H1 (cell line): ENCODE measurements at regions not wholly inside any gene's neighbourhood (a gene's known extent, or its start where the extent isn't known, plus 50 kb on each side); places are given as distances from the start of the nearest gene placed in this dataset.

Experiments
- CTCF ChIA-PET: fragments of 300-600 bp; sonication (Branson Sonifier 250); formaldehyde crosslinking; loops from one replicate; lab custom pipeline; 2021; ENCODE audit not compliant: partially characterized antibody; lab: Charles Lee
- POLR2A ChIA-PET: fragments of 300-600 bp; sonication (Branson Sonifier 250); formaldehyde crosslinking; loops from one replicate; lab custom pipeline; 2021; ENCODE audit warnings: inconsistent platforms; ENCODE audit not compliant: partially characterized antibody; lab: Charles Lee
- DNase-seq, 2 experiments: peaks; one replicate each; pipeline versions ENCODE4 v3.0.0 to v3.0.0-alpha.2; 2010 to 2022; ENCODE audit warnings: low spot score in 2 of 2, low read depth in 1 of 2, mixed read lengths in 1 of 2
- FAIRE-seq: peaks from 2 replicates; lab custom pipeline; 2011; peaks lifted over from hg19 to GRCh38; lab: Jason Lieb, UNC
- H2AFZ ChIP-seq: 2 replicates; pipeline ENCODE4 v1.8.1; 2012; ENCODE audit warnings: low read length, inconsistent platforms
- H2AK5ac ChIP-seq: 2 replicates; pipeline ENCODE4 v1.6.1; 2013; ENCODE audit warnings: low read depth, low read length
- H2BK120ac ChIP-seq: replicated peaks from 2 replicates; pipeline ENCODE3; 2013; ENCODE audit warnings: low read depth, low read length, inconsistent platforms
- H2BK12ac ChIP-seq: 2 replicates; pipeline ENCODE4 v1.6.1; 2013; ENCODE audit warnings: low read depth, low read length
- H2BK15ac ChIP-seq: 2 replicates; pipeline ENCODE4 v1.6.1; 2013; ENCODE audit warnings: low read length
- H2BK20ac ChIP-seq: 2 replicates; pipeline ENCODE4 v1.6.1; 2013; ENCODE audit warnings: low read length
- H2BK5ac ChIP-seq: 2 replicates; pipeline ENCODE4 v1.6.1; 2013; ENCODE audit warnings: low read depth, low read length
- H3K14ac ChIP-seq: 2 replicates; pipeline ENCODE4 v1.6.1; 2013; ENCODE audit warnings: inconsistent platforms; ENCODE audit not compliant: insufficient read length
- H3K18ac ChIP-seq: 2 replicates; pipeline ENCODE4 v1.6.1; 2013; ENCODE audit warnings: low read length; ENCODE audit errors: extremely low read depth
- H3K23ac ChIP-seq: 2 replicates; pipeline ENCODE4 v1.6.1; 2013; ENCODE audit warnings: inconsistent platforms; ENCODE audit not compliant: insufficient read length
- H3K23me2 ChIP-seq: 2 replicates; pipeline ENCODE4 v1.6.1; 2013; ENCODE audit warnings: low read depth, low read length
- H3K27ac ChIP-seq: 2 replicates; pipeline ENCODE4 v1.6.1; 2011; ENCODE audit warnings: low read depth, low read length, inconsistent platforms
- H3K27me3 ChIP-seq, 4 experiments: replicated peaks in 1 of 4; 1 replicate in 1 of 4; 2 replicates in 3 of 4; pipeline versions ENCODE4 v1.6.1 to v1.8.1; 2011 to 2013; ENCODE audit warnings: low read length in 3 of 4, mild to moderate bottlenecking in 3 of 4, inconsistent platforms in 2 of 4, mixed read lengths in 2 of 4, moderate library complexity in 1 of 4; ENCODE audit not compliant: control insufficient read depth in 3 of 4, insufficient read depth in 3 of 4; ENCODE audit errors: extremely low read depth in 1 of 4
- H3K36me3 ChIP-seq, 4 experiments: 2 replicates each; pipeline versions ENCODE4 v1.6.1 to v1.8.1; 2011 to 2013; ENCODE audit warnings: mild to moderate bottlenecking in 4 of 4, low read length in 3 of 4, moderate library complexity in 2 of 4, control low read depth in 1 of 4, inconsistent platforms in 1 of 4; ENCODE audit not compliant: insufficient read depth in 4 of 4, control insufficient read depth in 2 of 4
- H3K4ac ChIP-seq: replicated peaks from 2 replicates; pipeline ENCODE3; 2013; ENCODE audit warnings: low read length, low read depth, mixed read lengths, inconsistent platforms; ENCODE audit not compliant: insufficient read length
- H3K4me1 ChIP-seq, 4 experiments: replicated peaks in 1 of 4; 1 replicate in 1 of 4; 2 replicates in 3 of 4; pipeline versions ENCODE4 v1.6.1 to v1.8.1; 2011 to 2013; ENCODE audit warnings: low read length in 3 of 4, inconsistent platforms in 2 of 4, mixed read lengths in 1 of 4; ENCODE audit not compliant: insufficient read depth in 4 of 4, control insufficient read depth in 3 of 4
- H3K4me2 ChIP-seq, 2 experiments: 2 replicates each; pipeline versions ENCODE4 v1.6.1 to v1.8.1; 2011 to 2013; ENCODE audit warnings: low read depth in 2 of 2, low read length in 2 of 2, control low read depth in 1 of 2, inconsistent platforms in 1 of 2, mild to moderate bottlenecking in 1 of 2; ENCODE audit not compliant: insufficient read depth in 1 of 2
- H3K4me3 ChIP-seq, 4 experiments: fragments of 200-600, 300-600 bp in 1 of 4; sonication (generic), shearing (Covaris generic), sonication (Bioruptor Twin) in 1 of 4; 2 replicates each; pipeline versions ENCODE4 v1.5.1 to v1.8.1; 2011 to 2016; ENCODE audit warnings: low read length in 4 of 4, low read depth in 3 of 4, control low read depth in 2 of 4, inconsistent platforms in 2 of 4, mild to moderate bottlenecking in 2 of 4, mixed read lengths in 1 of 4, moderate library complexity in 1 of 4; ENCODE audit not compliant: insufficient read depth in 2 of 4; ENCODE audit errors: extremely low read depth in 1 of 4
- H3K56ac ChIP-seq: replicated peaks from 2 replicates; pipeline ENCODE3; 2013; ENCODE audit warnings: low read depth, mild to moderate bottlenecking, mixed read lengths, low read length, inconsistent platforms; ENCODE audit not compliant: insufficient read length
- H3K79me1 ChIP-seq: 2 replicates; pipeline ENCODE4 v1.6.1; 2013; ENCODE audit warnings: low read depth, low read length, control low read depth
- H3K79me2 ChIP-seq, 2 experiments: 2 replicates each; pipeline versions ENCODE4 v1.6.1 to v1.8.1; 2012 to 2013; ENCODE audit warnings: low read length in 2 of 2, mild to moderate bottlenecking in 2 of 2, inconsistent platforms in 1 of 2; ENCODE audit not compliant: insufficient read depth in 2 of 2, control insufficient read depth in 1 of 2
- H3K9ac ChIP-seq, 4 experiments: replicated peaks in 1 of 4; 1 replicate in 1 of 4; 2 replicates in 3 of 4; pipeline versions ENCODE4 v1.6.1 to v1.8.1; 2011 to 2013; ENCODE audit warnings: low read depth in 3 of 4, low read length in 3 of 4, control low read depth in 2 of 4, mild to moderate bottlenecking in 2 of 4, moderate library complexity in 2 of 4, inconsistent platforms in 1 of 4; ENCODE audit errors: extremely low read depth in 1 of 4
- H3K9me3 ChIP-seq, 2 experiments: 2 replicates each; pipeline versions ENCODE4 v1.6.1 to v1.8.1; 2012 to 2013; ENCODE audit warnings: mild to moderate bottlenecking in 2 of 2, moderate library complexity in 2 of 2, control low read depth in 1 of 2, inconsistent platforms in 1 of 2, low read depth in 1 of 2, low read length in 1 of 2, mixed read lengths in 1 of 2; ENCODE audit not compliant: insufficient read depth in 2 of 2
- H4K20me1 ChIP-seq, 2 experiments: replicated peaks in 1 of 2; 2 replicates each; pipeline versions ENCODE3 to v1.8.1; 2011 to 2013; ENCODE audit warnings: inconsistent platforms in 2 of 2, low read length in 2 of 2, mild to moderate bottlenecking in 1 of 2; ENCODE audit not compliant: insufficient read depth in 2 of 2, control insufficient read depth in 1 of 2
- H4K5ac ChIP-seq: 2 replicates; pipeline ENCODE4 v1.6.1; 2013; ENCODE audit warnings: low read length, low read depth, mixed read lengths, inconsistent platforms; ENCODE audit not compliant: insufficient read length
- H4K8ac ChIP-seq: 2 replicates; pipeline ENCODE4 v1.8.0; 2013; ENCODE audit warnings: mild to moderate bottlenecking, moderate library complexity, low read length, inconsistent platforms; ENCODE audit not compliant: insufficient read depth; ENCODE audit errors: extremely low read depth
- H4K91ac ChIP-seq: replicated peaks from 2 replicates; pipeline ENCODE3; 2013; ENCODE audit warnings: low read length, mixed read lengths, inconsistent platforms; ENCODE audit not compliant: insufficient read length
- CREB1 ChIP-seq: IDR thresholded peaks from 2 replicates; pipeline ENCODE4 v1.6.1; 2012; ENCODE audit warnings: inconsistent platforms
- WGBS, 2 experiments: shearing (Covaris generic) in 1 of 2; methylation state at CpG; one replicate each; pipeline versions ENCODE4 v1.1.6 to v1.1.7; 2013 to 2015; ENCODE audit warnings: low lambda C conversion rate in 2 of 2, mixed read lengths in 2 of 2, inconsistent platforms in 1 of 2, low coverage in 1 of 2, missing lambda C conversion rate in 1 of 2; ENCODE audit not compliant: insufficient replicate concordance in 2 of 2, insufficient coverage in 1 of 2, insufficient read length in 1 of 2; ENCODE audit errors: extremely low coverage in 1 of 2, missing lambda C conversion rate in 1 of 2; 5-methylcytosine and 5-hydroxymethylcytosine counted together

- H2BK20ac ChIP-seq = no peak overlapping the region
- 73% methylated on average over 5 of the region's 5 CpGs; no CpG with 5 or more reads in 1 of the 2 experiments for WGBS, 2 experiments
- CTCF ChIA-PET = interaction anchor here (0.5 to 3.4 kb wide), 35 partner anchors 14 to 1153 kb away, joined by 3 to 9 read pairs (median 3); no protein-coding TSS in a partner anchor
- no peak for TF ChIP-seq CREB1
Measured at GRCh38 chr11:115869780-115870431, 365.7 kb upstream of the CADM1 start.

More at GRCh38 chr11:115869780-115870431, 365.7 kb upstream of the CADM1 start:
- Histone ChIP-seq H3K4me1 (peaks cover 0 to 2% (median 0%) of the 10 kb centered on the region in 4 experiments; a peak in 1 of 7 replicates), H2BK12ac (no peak overlapping the region), H3K23ac (no peak overlapping the region), H3K79me2 (no peaks in the 10 kb centered on the region), H2BK15ac (no peak overlapping the region), H2AFZ (0 out of 2 replicates have a peak overlapping the region, but pooled peaks have one; percentile 9), H3K23me2 (no peaks in the 10 kb centered on the region), H3K56ac (no peak overlapping the region), H4K20me1 (peaks cover 0 to 4% of the 10 kb centered on the region in 2 experiments), H3K4ac (no peak overlapping the region), H3K79me1 (no peaks in the 10 kb centered on the region), H3K4me2 (no peak overlapping the region), H3K27ac (no peak overlapping the region), H3K4me3 (no peak overlapping the region), H3K14ac (no peak overlapping the region), H4K8ac (no peak overlapping the region), H2BK120ac (no peak overlapping the region), H3K36me3 (no peaks in the 10 kb centered on the region), H3K9ac (no peak overlapping the region), H4K91ac (no peak overlapping the region), H3K9me3 (no peaks in the 10 kb centered on the region), H4K5ac (no peak overlapping the region), H3K27me3 (no peaks in the 10 kb centered on the region), H2AK5ac (no peak overlapping the region), H2BK5ac (no peak overlapping the region), H3K18ac (no peak overlapping the region)
- FAIRE-seq (peak; percentile 68), DNase-seq (peak; percentile 54 to 60)
- POLR2A ChIA-PET = interaction anchor here (0.6 kb wide), 1 partner anchor 108 kb away, joined by 3 read pairs; no protein-coding TSS in a partner anchor
